ENCODE measurements at regions not wholly inside any gene's neighbourhood (a gene's known extent, or its start where the extent isn't known, plus 50 kb on each side); places are given as distances from the start of the nearest gene placed in this dataset.

- Mint-ChIP-seq H3K36me3 (ENCODE audit: low read depth) (no peaks in the 10 kb centered on the region), H3K27me3 (no peaks in the 10 kb centered on the region), H3K9me3 (peaks cover 9% of the 10 kb centered on the region), H3K4me1 (ENCODE audit: low read depth) (no peaks in the 10 kb centered on the region), H3K27ac (no peak overlapping the region), H3K4me3 (no peak overlapping the region)
- intact Hi-C loops (cut with micrococcal nuclease): no loop called here
These were observed 403.9 kb upstream of the DCC start for GRCh38 chr18:51936115-51936514.

DNA sequence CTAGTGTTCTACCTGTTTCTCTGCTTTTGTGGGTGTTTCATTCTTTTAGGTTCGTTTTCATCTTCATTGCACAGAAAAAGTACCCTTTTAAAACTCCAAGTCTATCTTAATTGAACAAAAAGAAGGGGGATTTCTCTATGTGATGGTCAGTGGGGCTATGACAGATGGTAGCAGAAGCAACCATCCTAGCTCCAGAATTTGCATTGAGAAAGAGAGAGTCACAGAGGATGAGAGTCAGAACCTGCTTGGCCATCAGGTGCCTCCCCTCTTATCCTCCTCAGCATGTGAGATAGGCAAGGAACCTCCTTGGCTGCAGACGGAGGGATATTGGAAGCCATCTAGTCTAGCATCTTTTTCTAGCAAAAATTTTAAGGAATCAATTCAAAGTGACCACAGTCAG, 398.0 kb upstream of the DCC start:
- intact Hi-C loops (cut with micrococcal nuclease): no loop called here
- no peaks in the 10 kb centered on the region for H3K36me3 Mint-ChIP-seq (ENCODE audit: low read depth)
- H3K9me3 Mint-ChIP-seq: no peaks in the 10 kb centered on the region
- H3K27me3 Mint-ChIP-seq: no peaks in the 10 kb centered on the region
- no peaks in the 10 kb centered on the region for H3K4me1 Mint-ChIP-seq (ENCODE audit: low read depth)
- no peak overlapping the region for H3K27ac Mint-ChIP-seq
- H3K4me3 Mint-ChIP-seq: no peak overlapping the region

DNA sequence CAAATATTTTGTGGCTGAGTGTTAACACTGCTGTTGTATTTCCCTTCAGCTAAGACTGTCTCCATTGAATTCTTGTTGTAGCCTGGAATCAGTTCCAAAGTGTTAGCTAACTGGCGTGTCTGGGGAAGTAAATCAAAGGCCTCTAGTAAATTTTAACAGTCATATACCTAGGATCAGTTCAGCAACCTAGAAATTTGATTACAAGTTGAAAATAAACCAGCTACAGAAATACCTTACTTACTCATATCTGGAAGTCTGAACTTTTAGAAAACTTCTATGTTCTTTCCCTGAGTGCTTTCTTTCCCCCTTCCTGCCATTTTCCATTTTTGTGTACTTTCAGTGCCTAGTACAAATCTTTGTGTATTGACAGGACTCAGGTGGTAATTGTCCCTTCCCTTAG, 396.7 kb upstream of the DCC start:
- no peaks in the 10 kb centered on the region for H3K4me1 Mint-ChIP-seq (ENCODE audit: low read depth)
- no peaks in the 10 kb centered on the region for H3K36me3 Mint-ChIP-seq (ENCODE audit: low read depth)
- H3K4me3 Mint-ChIP-seq: no peak overlapping the region
- H3K27ac Mint-ChIP-seq: no peak overlapping the region
- intact Hi-C loops (cut with micrococcal nuclease): no loop called here
- no peaks in the 10 kb centered on the region for H3K27me3 Mint-ChIP-seq
- H3K9me3 Mint-ChIP-seq: no peaks in the 10 kb centered on the region

DNA sequence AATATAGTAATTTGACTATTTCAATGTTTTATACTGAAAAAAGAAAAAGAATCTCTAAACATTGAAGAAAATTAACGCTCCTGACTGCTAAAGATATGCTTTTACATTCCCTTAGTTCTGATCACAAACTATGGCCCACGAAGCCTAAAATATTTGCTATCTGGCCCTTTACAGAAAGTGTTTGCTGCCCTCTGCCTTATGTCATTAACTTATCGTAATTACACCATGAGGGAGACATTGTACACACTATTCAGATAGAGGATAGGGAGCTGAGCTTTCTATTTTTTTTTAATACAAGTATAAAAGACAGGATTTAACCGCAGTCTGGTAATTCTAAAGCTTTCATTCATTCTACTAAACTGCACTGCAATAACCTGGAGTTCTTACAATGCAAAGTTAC, 393.1 kb upstream of the DCC start:
- peaks cover 9% of the 10 kb centered on the region for H3K9me3 Mint-ChIP-seq
- no peak overlapping the region for H3K27ac Mint-ChIP-seq
- no peaks in the 10 kb centered on the region for H3K4me1 Mint-ChIP-seq (ENCODE audit: low read depth)
- no peaks in the 10 kb centered on the region for H3K36me3 Mint-ChIP-seq (ENCODE audit: low read depth)
- no peak overlapping the region for H3K4me3 Mint-ChIP-seq
- H3K27me3 Mint-ChIP-seq: no peaks in the 10 kb centered on the region
- intact Hi-C loops (cut with micrococcal nuclease): no loop called here

- Mint-ChIP-seq H3K4me3 (no peak overlapping the region), H3K27me3 (no peaks in the 10 kb centered on the region), H3K4me1 (ENCODE audit: low read depth) (no peaks in the 10 kb centered on the region), H3K27ac (no peak overlapping the region), H3K9me3 (peaks cover 23% of the 10 kb centered on the region), H3K36me3 (ENCODE audit: low read depth) (no peaks in the 10 kb centered on the region)
- intact Hi-C loops (cut with micrococcal nuclease): no loop called here
These were observed 387.2 kb upstream of the DCC start for GRCh38 chr18:51952844-51953243.

DNA sequence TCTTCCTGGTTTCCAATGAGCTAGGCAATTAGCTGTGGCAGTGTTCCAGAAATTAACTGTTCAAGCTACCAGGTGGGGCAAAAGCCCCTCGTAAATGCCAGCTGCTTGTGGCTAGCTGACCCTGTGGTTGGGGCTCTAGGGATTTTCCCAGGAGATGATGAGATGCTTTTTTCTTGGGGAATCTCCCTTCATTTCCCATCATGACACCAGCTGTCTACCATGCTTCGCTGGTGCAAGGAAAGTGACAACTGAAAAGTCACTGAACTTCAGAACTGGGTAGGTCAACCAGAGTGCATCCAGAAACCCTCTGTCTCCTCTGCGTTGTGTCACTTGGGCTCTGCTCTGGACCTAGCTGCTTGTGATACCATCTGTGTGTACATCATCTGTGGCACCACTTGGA, 386.5 kb upstream of the DCC start:
- peaks cover 23% of the 10 kb centered on the region for H3K9me3 Mint-ChIP-seq
- H3K27ac Mint-ChIP-seq: no peak overlapping the region
- H3K27me3 Mint-ChIP-seq: no peaks in the 10 kb centered on the region
- no peaks in the 10 kb centered on the region for H3K4me1 Mint-ChIP-seq (ENCODE audit: low read depth)
- H3K4me3 Mint-ChIP-seq: no peak overlapping the region
- intact Hi-C loops (cut with micrococcal nuclease): no loop called here
- no peaks in the 10 kb centered on the region for H3K36me3 Mint-ChIP-seq (ENCODE audit: low read depth)

DNA sequence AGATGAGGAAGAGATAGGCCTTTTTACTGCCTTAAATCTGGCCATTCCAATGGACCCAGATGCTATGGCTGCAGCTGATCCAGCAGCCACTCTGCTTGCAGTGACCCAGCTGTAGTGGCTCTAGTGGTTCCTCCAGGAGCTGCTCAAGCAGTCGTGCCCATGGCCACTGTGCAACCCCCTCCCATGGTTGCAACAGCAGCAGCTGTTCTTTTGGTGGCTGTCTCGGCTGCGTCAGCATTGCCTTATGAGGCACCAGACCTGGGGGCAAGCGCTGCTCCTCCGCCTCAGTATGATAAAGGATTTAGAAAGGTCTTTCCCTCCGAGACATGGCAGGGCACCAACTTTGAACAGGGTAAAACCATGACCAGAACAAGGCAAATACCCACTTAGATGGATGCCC, 384.9 kb upstream of the DCC start:
- Mint-ChIP-seq H3K27ac (no peak overlapping the region), H3K36me3 (ENCODE audit: low read depth) (no peaks in the 10 kb centered on the region), H3K27me3 (no peaks in the 10 kb centered on the region), H3K9me3 (peaks cover 23% of the 10 kb centered on the region), H3K4me3 (no peak overlapping the region), H3K4me1 (ENCODE audit: low read depth) (no peaks in the 10 kb centered on the region)
- intact Hi-C loops (cut with micrococcal nuclease): no loop called here

DNA sequence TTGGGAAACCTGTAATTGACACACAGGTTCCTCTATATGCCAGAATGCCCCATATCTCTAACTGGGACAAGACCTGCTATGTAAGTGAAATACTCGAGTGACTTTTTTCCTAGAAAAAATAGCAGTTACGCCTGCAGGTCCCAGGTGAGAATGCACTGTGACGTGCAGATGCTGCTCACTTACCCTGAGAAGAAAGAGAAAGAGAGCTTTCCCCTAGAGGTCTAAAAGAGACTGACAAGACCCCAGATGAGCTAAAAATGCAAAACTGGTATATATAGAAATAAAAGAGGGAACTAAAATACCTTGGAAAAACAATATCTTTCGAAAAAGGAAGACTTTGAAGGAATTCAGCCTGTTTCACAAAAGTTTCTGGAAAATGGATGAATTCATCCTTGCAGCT, 383.0 kb upstream of the DCC start:
- Mint-ChIP-seq H3K27ac (no peak overlapping the region), H3K36me3 (ENCODE audit: low read depth) (no peaks in the 10 kb centered on the region), H3K9me3 (peaks cover 14% of the 10 kb centered on the region), H3K4me1 (ENCODE audit: low read depth) (no peaks in the 10 kb centered on the region), H3K4me3 (no peak overlapping the region), H3K27me3 (no peaks in the 10 kb centered on the region)
- intact Hi-C loops (cut with micrococcal nuclease): no loop called here

DNA sequence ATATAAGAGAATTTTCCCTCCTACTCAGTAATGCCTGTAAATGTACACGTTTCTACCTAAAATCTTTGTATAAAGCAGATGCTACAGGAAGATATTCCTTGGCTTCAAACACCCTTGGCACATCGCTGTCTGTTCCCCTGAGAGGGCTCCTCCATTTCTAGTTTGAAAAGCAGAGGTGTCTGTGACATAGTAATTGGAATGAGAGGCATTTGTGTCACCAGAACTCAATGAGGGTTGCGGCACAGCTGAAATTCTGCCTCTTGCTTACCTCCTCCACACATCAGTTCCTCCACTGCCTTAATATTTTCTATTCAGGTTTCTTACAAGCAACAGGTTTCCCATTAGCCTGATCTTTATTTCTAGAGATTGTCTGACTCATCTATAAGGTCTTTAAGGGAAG, 359.9 kb upstream of the DCC start:
- no peaks in the 10 kb centered on the region for H3K4me1 Mint-ChIP-seq (ENCODE audit: low read depth)
- H3K36me3 Mint-ChIP-seq (ENCODE audit: low read depth): no peaks in the 10 kb centered on the region
- H3K9me3 Mint-ChIP-seq: no peaks in the 10 kb centered on the region
- no peak overlapping the region for H3K27ac Mint-ChIP-seq
- intact Hi-C loops (cut with micrococcal nuclease): no loop called here
- H3K27me3 Mint-ChIP-seq: no peaks in the 10 kb centered on the region
- H3K4me3 Mint-ChIP-seq: no peak overlapping the region

DNA sequence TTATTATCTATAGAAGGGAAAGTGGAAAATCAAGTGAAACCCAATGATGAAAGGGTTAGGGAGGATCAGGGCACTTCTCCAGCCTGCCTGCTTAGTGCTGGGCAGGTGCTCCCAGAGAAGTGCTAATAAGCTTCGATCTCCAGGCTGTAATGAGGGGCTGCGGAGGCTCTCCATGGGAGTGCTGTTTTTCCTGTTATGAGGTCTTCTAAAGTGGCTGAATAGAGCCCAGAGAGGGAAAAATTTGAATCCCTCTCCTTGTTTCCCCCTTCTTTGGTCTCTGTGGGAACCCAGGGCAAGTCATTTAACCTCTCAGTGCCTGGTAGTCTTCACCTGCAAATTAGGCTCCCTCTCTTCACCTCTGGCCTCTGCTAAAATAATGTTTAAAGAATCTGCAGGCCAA, 351.7 kb upstream of the DCC start:
- H3K27me3 Mint-ChIP-seq: no peaks in the 10 kb centered on the region
- H3K4me3 Mint-ChIP-seq: no peak overlapping the region
- no peaks in the 10 kb centered on the region for H3K4me1 Mint-ChIP-seq (ENCODE audit: low read depth)
- H3K36me3 Mint-ChIP-seq (ENCODE audit: low read depth): no peaks in the 10 kb centered on the region
- no peak overlapping the region for H3K27ac Mint-ChIP-seq
- no peaks in the 10 kb centered on the region for H3K9me3 Mint-ChIP-seq
- intact Hi-C loops (cut with micrococcal nuclease): no loop called here

- Mint-ChIP-seq H3K4me1 (ENCODE audit: low read depth) (no peaks in the 10 kb centered on the region), H3K27me3 (no peaks in the 10 kb centered on the region), H3K36me3 (ENCODE audit: low read depth) (no peaks in the 10 kb centered on the region), H3K4me3 (no peak overlapping the region), H3K27ac (no peak overlapping the region), H3K9me3 (no peaks in the 10 kb centered on the region)
- intact Hi-C loops (cut with micrococcal nuclease): no loop called here
These were observed 342.9 kb upstream of the DCC start for GRCh38 chr18:51997129-51997528.

- Mint-ChIP-seq H3K27me3 (no peaks in the 10 kb centered on the region), H3K27ac (no peak overlapping the region), H3K4me3 (no peak overlapping the region), H3K36me3 (ENCODE audit: low read depth) (no peaks in the 10 kb centered on the region), H3K9me3 (no peaks in the 10 kb centered on the region), H3K4me1 (ENCODE audit: low read depth) (no peaks in the 10 kb centered on the region)
- intact Hi-C loops (cut with micrococcal nuclease): no loop called here
These were observed 341.9 kb upstream of the DCC start for GRCh38 chr18:51998066-51998465.

GRCh38 chr18:51998711-51999110, 341.3 kb upstream of the DCC start:
- no peaks in the 10 kb centered on the region for H3K36me3 Mint-ChIP-seq (ENCODE audit: low read depth)
- intact Hi-C loops (cut with micrococcal nuclease): no loop called here
- no peak overlapping the region for H3K4me3 Mint-ChIP-seq
- H3K27ac Mint-ChIP-seq: no peak overlapping the region
- H3K27me3 Mint-ChIP-seq: no peaks in the 10 kb centered on the region
- H3K9me3 Mint-ChIP-seq: no peaks in the 10 kb centered on the region
- no peaks in the 10 kb centered on the region for H3K4me1 Mint-ChIP-seq (ENCODE audit: low read depth)

GRCh38 chr18:51999351-51999750, 340.6 kb upstream of the DCC start:
- H3K27me3 Mint-ChIP-seq: no peaks in the 10 kb centered on the region
- no peaks in the 10 kb centered on the region for H3K9me3 Mint-ChIP-seq
- no peaks in the 10 kb centered on the region for H3K4me1 Mint-ChIP-seq (ENCODE audit: low read depth)
- H3K27ac Mint-ChIP-seq: no peak overlapping the region
- H3K4me3 Mint-ChIP-seq: no peak overlapping the region
- intact Hi-C loops (cut with micrococcal nuclease): no loop called here
- no peaks in the 10 kb centered on the region for H3K36me3 Mint-ChIP-seq (ENCODE audit: low read depth)

DNA sequence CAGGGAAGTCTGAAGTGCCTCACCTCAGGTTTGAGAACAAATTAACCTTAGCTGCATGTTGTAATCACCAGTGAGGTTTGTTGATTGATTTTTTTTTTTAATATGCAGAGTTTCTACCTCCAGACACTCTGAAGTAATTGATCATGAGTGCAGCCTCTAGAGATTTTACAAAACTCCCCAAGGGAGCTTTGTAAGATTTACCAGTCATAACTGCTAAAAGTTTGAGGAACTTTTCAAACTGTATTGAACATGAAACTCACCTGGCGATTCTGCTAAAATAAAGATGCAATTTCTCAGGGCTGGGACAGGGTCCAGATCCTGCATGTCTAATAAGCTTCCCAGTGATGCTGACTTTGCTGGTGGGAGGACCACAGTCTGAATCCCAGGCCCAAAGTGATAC, 339.6 kb upstream of the DCC start:
- no peaks in the 10 kb centered on the region for H3K27me3 Mint-ChIP-seq
- no peaks in the 10 kb centered on the region for H3K9me3 Mint-ChIP-seq
- no peaks in the 10 kb centered on the region for H3K4me1 Mint-ChIP-seq (ENCODE audit: low read depth)
- H3K4me3 Mint-ChIP-seq: no peak overlapping the region
- intact Hi-C loops (cut with micrococcal nuclease): no loop called here
- H3K36me3 Mint-ChIP-seq (ENCODE audit: low read depth): no peaks in the 10 kb centered on the region
- H3K27ac Mint-ChIP-seq: no peak overlapping the region

GRCh38 chr18:52001106-52001505, 338.9 kb upstream of the DCC start:
- Mint-ChIP-seq H3K27me3 (no peaks in the 10 kb centered on the region), H3K9me3 (no peaks in the 10 kb centered on the region), H3K36me3 (ENCODE audit: low read depth) (no peaks in the 10 kb centered on the region), H3K4me3 (no peak overlapping the region), H3K27ac (no peak overlapping the region), H3K4me1 (ENCODE audit: low read depth) (no peaks in the 10 kb centered on the region)
- intact Hi-C loops (cut with micrococcal nuclease): no loop called here
